ENCODE measurements at regions not wholly inside any gene's neighbourhood (a gene's known extent, or its start where the extent isn't known, plus 50 kb on each side); places are given as distances from the start of the nearest gene placed in this dataset.

GRCh38 chr9:90476058-90476457, 166.6 kb downstream of the DIRAS2 start:
- no peaks in the 10 kb centered on the region for H3F3A ChIP-seq (ENCODE audit: insufficient read depth)
- no peak overlapping the region for H3K27ac ChIP-seq (ENCODE audit: low read depth, low read length)
- no peaks in the 10 kb centered on the region for H3K79me2 ChIP-seq (ENCODE audit: insufficient read depth, low read length)
- H3K9ac ChIP-seq (ENCODE audit: low read length): no peak overlapping the region
- no peaks in the 10 kb centered on the region for H4K20me1 ChIP-seq (ENCODE audit: low read depth, low read length)
- H3K27me3 ChIP-seq (ENCODE audit: low read length): no peaks in the 10 kb centered on the region; the same call in 1 of the 2 replicates
- no peaks in the 10 kb centered on the region for H3K36me3 ChIP-seq (ENCODE audit: low read length)
- no peak overlapping the region for H2AFZ ChIP-seq (ENCODE audit: low read depth, low read length, severe bottlenecking)
- no peaks in the 10 kb centered on the region for H3K9me2 ChIP-seq (replicated peaks; ENCODE audit: insufficient read depth, low read length)
- no peaks in the 10 kb centered on the region for H3K9me3 ChIP-seq (ENCODE audit: insufficient read depth, low read length)
- H3K4me2 ChIP-seq (ENCODE audit: low read depth, low read length, poor library complexity, severe bottlenecking): no peak overlapping the region
- TF ChIP-seq EZH2phosphoT487 (conservative IDR thresholded peaks at IDR 0.05; ENCODE audit: low read length): no peak
- no peak for TF ChIP-seq CTCF (IDR thresholded peaks at IDR 0.05; ENCODE audit: insufficient read depth, low read length, poor library complexity, severe bottlenecking)
- H3K4me3 ChIP-seq (ENCODE audit: insufficient read depth, low read length, poor library complexity, severe bottlenecking): no peak overlapping the region

- Histone ChIP-seq H3K9me2 (replicated peaks; ENCODE audit: insufficient read depth, low read length) (no peaks in the 10 kb centered on the region), H4K20me1 (ENCODE audit: low read depth, low read length) (no peaks in the 10 kb centered on the region), H3K36me3 (ENCODE audit: low read length) (no peaks in the 10 kb centered on the region), H3K4me3 (ENCODE audit: insufficient read depth, low read length, poor library complexity, severe bottlenecking) (no peak overlapping the region), H3K9ac (ENCODE audit: low read length) (no peak overlapping the region), H3K9me3 (ENCODE audit: insufficient read depth, low read length) (no peaks in the 10 kb centered on the region), H3K79me2 (ENCODE audit: insufficient read depth, low read length) (no peaks in the 10 kb centered on the region), H3K4me2 (ENCODE audit: low read depth, low read length, poor library complexity, severe bottlenecking) (no peak overlapping the region), H3K27ac (ENCODE audit: low read depth, low read length) (no peak overlapping the region), H2AFZ (ENCODE audit: low read depth, low read length, severe bottlenecking) (no peak overlapping the region), H3F3A (ENCODE audit: insufficient read depth) (no peaks in the 10 kb centered on the region), H3K27me3 (ENCODE audit: low read length) (no peaks in the 10 kb centered on the region; the same call in 1 of the 2 replicates)
- TF ChIP-seq CTCF (IDR thresholded peaks at IDR 0.05; ENCODE audit: insufficient read depth, low read length, poor library complexity, severe bottlenecking) (no peak), EZH2phosphoT487 (conservative IDR thresholded peaks at IDR 0.05; ENCODE audit: low read length) (no peak)
Observed at GRCh38 chr9:90477535-90477934, 165.1 kb downstream of the DIRAS2 start.

- Histone ChIP-seq H3K4me3 (ENCODE audit: insufficient read depth, low read length, poor library complexity, severe bottlenecking) (no peak overlapping the region), H3K9me2 (replicated peaks; ENCODE audit: insufficient read depth, low read length) (no peaks in the 10 kb centered on the region), H3K27me3 (ENCODE audit: low read length) (no peaks in the 10 kb centered on the region), H3F3A (ENCODE audit: insufficient read depth) (no peaks in the 10 kb centered on the region), H2AFZ (ENCODE audit: low read depth, low read length, severe bottlenecking) (no peak overlapping the region), H3K9ac (ENCODE audit: low read length) (no peak overlapping the region), H3K4me2 (ENCODE audit: low read depth, low read length, poor library complexity, severe bottlenecking) (no peak overlapping the region), H3K36me3 (ENCODE audit: low read length) (no peaks in the 10 kb centered on the region), H4K20me1 (ENCODE audit: low read depth, low read length) (no peaks in the 10 kb centered on the region), H3K79me2 (ENCODE audit: insufficient read depth, low read length) (no peaks in the 10 kb centered on the region), H3K27ac (ENCODE audit: low read depth, low read length) (no peak overlapping the region), H3K9me3 (ENCODE audit: insufficient read depth, low read length) (no peaks in the 10 kb centered on the region)
- TF ChIP-seq CTCF (IDR thresholded peaks at IDR 0.05; ENCODE audit: insufficient read depth, low read length, poor library complexity, severe bottlenecking) (no peak), EZH2phosphoT487 (conservative IDR thresholded peaks at IDR 0.05; ENCODE audit: low read length) (no peak)
Observed at GRCh38 chr9:90478821-90479220, 163.8 kb downstream of the DIRAS2 start.

All from SU-DHL-6 (cell line).